PC-3 (cell line): ENCODE measurements at regions not wholly inside any gene's neighbourhood (a gene's known extent, or its start where the extent isn't known, plus 50 kb on each side); places are given as distances from the start of the nearest gene placed in this dataset.

ENCODE experiments used
- CTCF ChIP-seq: fragments of 300-600 bp; sonication (generic); conservative IDR thresholded peaks from 2 replicates; pipeline ENCODE4 v1.5.1; 2017; ENCODE audit warnings: antibody characterized with exemption, low read depth, mild to moderate bottlenecking, low read length
- EZH2 ChIP-seq: fragments of 300-600 bp; sonication (generic); IDR thresholded peaks from one replicate; pipeline ENCODE4 v1.6.1; 2017; ENCODE audit warnings: antibody characterized with exemption, mild to moderate bottlenecking, low read length; ENCODE audit not compliant: unreplicated experiment

DNA sequence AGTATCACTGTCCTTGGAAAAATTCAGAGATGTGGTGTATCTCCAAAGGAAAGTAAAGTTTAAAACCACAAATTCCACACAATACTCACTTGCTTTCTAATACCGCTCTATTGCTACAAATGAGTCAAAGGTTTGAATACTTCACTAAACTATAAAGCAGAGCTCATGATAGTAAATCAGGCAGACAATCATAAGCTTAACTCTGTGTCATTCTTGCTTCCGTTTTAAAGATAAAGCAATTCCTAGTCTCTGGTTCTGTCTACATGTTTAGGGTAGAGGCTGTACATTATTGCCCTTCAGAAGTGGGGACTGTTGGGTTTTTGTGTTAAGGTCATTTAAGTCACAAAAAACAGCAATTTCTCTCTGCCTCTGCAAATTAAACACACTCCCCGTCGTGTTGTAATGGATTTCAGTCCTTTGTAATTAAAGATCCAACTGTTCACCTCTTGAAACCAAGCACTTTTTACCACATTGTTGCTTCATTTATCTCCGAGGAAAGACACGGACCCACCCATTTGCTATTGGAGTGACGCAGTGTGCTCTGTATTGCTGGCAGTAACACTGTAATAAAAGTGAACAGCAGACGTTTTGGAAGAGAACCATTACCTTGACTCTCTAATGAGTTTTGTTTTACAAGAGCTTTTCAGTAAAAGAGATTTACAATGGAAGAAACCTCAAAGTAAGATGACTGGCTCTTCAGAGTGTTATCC lies 83.1 kb upstream of the CNTNAP4 start:
- TF ChIP-seq CTCF: no peak
- TF ChIP-seq EZH2: no peak
